SU-DHL-6 (cell line): ENCODE measurements at regions not wholly inside any gene's neighbourhood (a gene's known extent, or its start where the extent isn't known, plus 50 kb on each side); places are given as distances from the start of the nearest gene placed in this dataset.

Source experiments
- H2AFZ ChIP-seq: fragments of 200-600 bp; sonication (generic); 2 replicates; pipeline ENCODE4 v1.6.1; 2014; ENCODE audit warnings: low read depth, mild to moderate bottlenecking, moderate library complexity, mixed read lengths, antibody characterized with exemption, low read length; ENCODE audit not compliant: severe bottlenecking
- H3F3A ChIP-seq: fragments of 200-600 bp; shearing (Covaris generic); 2 replicates; pipeline ENCODE4 v1.6.0; 2016; ENCODE audit warnings: antibody characterized with exemption, mild to moderate bottlenecking; ENCODE audit not compliant: insufficient read depth
- H3K27ac ChIP-seq: fragments of 200-600 bp; sonication (generic); 2 replicates; pipeline ENCODE4 v1.5.1; 2016; ENCODE audit warnings: low read depth, mild to moderate bottlenecking, low read length, moderate library complexity, mixed read lengths
- H3K27me3 ChIP-seq: fragments of 200-600 bp; sonication (generic), shearing (Covaris generic); 2 replicates; pipeline ENCODE4 v1.6.0; 2014; ENCODE audit warnings: mild to moderate bottlenecking, low read length
- H3K36me3 ChIP-seq: fragments of 200-600 bp; sonication (generic); 2 replicates; pipeline ENCODE4 v1.6.1; 2014; ENCODE audit warnings: mild to moderate bottlenecking, low read length, mixed read lengths
- H3K4me2 ChIP-seq: fragments of 300-600, 200-600 bp; shearing (Covaris generic), sonication (generic); 2 replicates; pipeline ENCODE4 v1.6.0; 2014; ENCODE audit warnings: low read length, low read depth, mild to moderate bottlenecking; ENCODE audit not compliant: poor library complexity, severe bottlenecking
- H3K4me3 ChIP-seq: fragments of 200-600 bp; sonication (generic); 2 replicates; pipeline ENCODE4 v1.5.1; 2014; ENCODE audit warnings: antibody characterized with exemption, low read length, mild to moderate bottlenecking, mixed read lengths; ENCODE audit not compliant: insufficient read depth, poor library complexity, severe bottlenecking
- H3K79me2 ChIP-seq: fragments of 200-600 bp; sonication (generic); 2 replicates; pipeline ENCODE4 v1.6.1; 2014; ENCODE audit warnings: mild to moderate bottlenecking, low read length, moderate library complexity; ENCODE audit not compliant: insufficient read depth
- H3K9ac ChIP-seq: fragments of 200-600 bp; sonication (generic); 2 replicates; pipeline ENCODE4 v1.7.0; 2014; ENCODE audit warnings: mild to moderate bottlenecking, low read length
- H3K9me2 ChIP-seq: fragments of 200-600 bp; sonication (generic); replicated peaks from 2 replicates; pipeline ENCODE4 v1.6.1; 2014; ENCODE audit warnings: low read length; ENCODE audit not compliant: insufficient read depth
- H3K9me3 ChIP-seq: fragments of 200-600 bp; sonication (generic); 2 replicates; pipeline ENCODE4 v1.6.1; 2014; ENCODE audit warnings: low read length, mixed read lengths; ENCODE audit not compliant: insufficient read depth
- H4K20me1 ChIP-seq: fragments of 200-600 bp; sonication (generic); 2 replicates; pipeline ENCODE4 v1.6.1; 2014; ENCODE audit warnings: low read depth, mild to moderate bottlenecking, antibody characterized with exemption, low read length, moderate library complexity, mixed read lengths
- CTCF ChIP-seq: fragments of 200-600 bp; sonication (generic); IDR thresholded peaks from one replicate; pipeline ENCODE4 v1.5.1; 2017; ENCODE audit warnings: antibody characterized with exemption, mild to moderate bottlenecking, low read length, moderate library complexity; ENCODE audit not compliant: insufficient read depth, poor library complexity, severe bottlenecking
- EZH2phosphoT487 ChIP-seq: fragments of 200-600 bp; sonication (generic), shearing (Covaris generic); conservative IDR thresholded peaks from 2 replicates; pipeline ENCODE4 v1.6.1; 2018; ENCODE audit warnings: mild to moderate bottlenecking, antibody characterized with exemption, low read length, moderate library complexity, mixed read lengths

- H3K27ac ChIP-seq: no peak overlapping the region
- TF ChIP-seq EZH2phosphoT487 (no peak), CTCF (no peak)
- H3K9me2 ChIP-seq: no peaks in the 10 kb centered on the region
Observed at GRCh38 chr16:82524976-82525375, 101.8 kb upstream of the CDH13 start.

GRCh38 chr16:82523815-82524214, 103.0 kb upstream of the CDH13 start:
- no peaks in the 10 kb centered on the region for H3K9me2 ChIP-seq
- no peaks in the 10 kb centered on the region for H3K79me2 ChIP-seq
- H3K4me3 ChIP-seq: no peak overlapping the region
- no peak overlapping the region for H2AFZ ChIP-seq
- H4K20me1 ChIP-seq: no peaks in the 10 kb centered on the region
- H3K36me3 ChIP-seq: no peaks in the 10 kb centered on the region
- H3K4me2 ChIP-seq: no peak overlapping the region
- no peak overlapping the region for H3K27ac ChIP-seq
- TF ChIP-seq EZH2phosphoT487 (no peak), CTCF (no peak)
- H3F3A ChIP-seq: no peaks in the 10 kb centered on the region
- H3K9me3 ChIP-seq: no peaks in the 10 kb centered on the region
- no peak overlapping the region for H3K9ac ChIP-seq
- H3K27me3 ChIP-seq: no peaks in the 10 kb centered on the region

More at GRCh38 chr16:82524976-82525375, 101.8 kb upstream of the CDH13 start:
- Histone ChIP-seq H2AFZ (no peak overlapping the region), H3K4me2 (no peak overlapping the region), H3K36me3 (no peaks in the 10 kb centered on the region), H3K79me2 (no peaks in the 10 kb centered on the region), H3K9me3 (no peaks in the 10 kb centered on the region), H4K20me1 (no peaks in the 10 kb centered on the region), H3K4me3 (no peak overlapping the region), H3F3A (no peaks in the 10 kb centered on the region), H3K9ac (no peak overlapping the region), H3K27me3 (no peaks in the 10 kb centered on the region)

DNA sequence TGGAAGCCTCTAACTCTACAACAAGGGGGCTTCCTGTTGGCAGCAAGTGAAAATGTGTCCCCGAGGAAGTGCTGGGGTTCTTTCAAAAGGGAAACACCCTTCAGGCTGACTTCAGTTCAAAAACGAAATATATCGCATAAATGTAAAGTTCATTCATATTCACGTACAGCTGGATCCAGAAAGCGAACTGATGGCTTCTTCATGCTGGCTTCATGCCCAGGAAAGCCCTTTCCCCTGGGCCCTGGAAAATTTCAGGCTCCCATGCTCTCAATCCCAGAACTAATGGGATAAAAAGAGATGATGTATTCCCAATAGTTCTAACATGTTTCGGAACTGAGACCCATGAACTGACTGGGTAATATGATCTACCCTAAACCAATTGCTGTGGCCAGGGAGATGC, 104.7 kb upstream of the CDH13 start:
- no peaks in the 10 kb centered on the region for H3K27me3 ChIP-seq
- H3K27ac ChIP-seq: no peak overlapping the region
- no peak overlapping the region for H3K4me3 ChIP-seq
- H3K79me2 ChIP-seq: no peaks in the 10 kb centered on the region
- TF ChIP-seq EZH2phosphoT487 (no peak), CTCF (no peak)
- H3K9me2 ChIP-seq: no peaks in the 10 kb centered on the region
- no peaks in the 10 kb centered on the region for H3K36me3 ChIP-seq
- H3K9me3 ChIP-seq: no peaks in the 10 kb centered on the region
- H3K4me2 ChIP-seq: no peak overlapping the region
- H3F3A ChIP-seq: no peaks in the 10 kb centered on the region
- H2AFZ ChIP-seq: no peak overlapping the region
- no peak overlapping the region for H3K9ac ChIP-seq
- H4K20me1 ChIP-seq: no peaks in the 10 kb centered on the region

DNA sequence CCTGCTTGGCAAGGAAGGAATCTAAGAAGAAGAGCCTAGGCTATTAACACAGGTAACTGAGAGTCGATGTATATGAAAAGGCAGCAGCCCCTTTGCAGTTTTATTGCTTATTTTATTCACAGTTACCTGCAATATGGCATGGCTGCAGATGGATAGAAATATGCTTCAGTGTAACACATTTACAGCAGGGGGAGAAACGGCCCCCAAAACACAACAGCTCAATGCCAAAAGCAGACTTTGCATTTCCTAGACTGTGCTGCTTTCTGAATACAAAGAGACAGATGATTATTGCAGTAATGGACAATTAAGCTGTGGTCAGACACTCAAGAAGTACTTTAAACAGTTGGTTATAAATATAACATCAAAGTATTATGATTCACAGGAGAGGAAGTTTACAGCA, 108.0 kb upstream of the CDH13 start:
- Histone ChIP-seq H3K36me3 (no peaks in the 10 kb centered on the region), H3K4me3 (no peak overlapping the region), H2AFZ (no peak overlapping the region), H3K27me3 (no peaks in the 10 kb centered on the region), H3K9me3 (no peaks in the 10 kb centered on the region), H3K9ac (no peak overlapping the region), H3K79me2 (no peaks in the 10 kb centered on the region), H3K4me2 (no peak overlapping the region), H3F3A (no peaks in the 10 kb centered on the region), H3K27ac (no peak overlapping the region), H3K9me2 (0 out of 2 replicates have a peak, but pooled peaks cover 3% of the 10 kb centered on the region), H4K20me1 (no peaks in the 10 kb centered on the region)
- TF ChIP-seq EZH2phosphoT487: no peak
- no peak for TF ChIP-seq CTCF
